ENCODE measurements at regions not wholly inside any gene's neighbourhood (a gene's known extent, or its start where the extent isn't known, plus 50 kb on each side); places are given as distances from the start of the nearest gene placed in this dataset.

DNA sequence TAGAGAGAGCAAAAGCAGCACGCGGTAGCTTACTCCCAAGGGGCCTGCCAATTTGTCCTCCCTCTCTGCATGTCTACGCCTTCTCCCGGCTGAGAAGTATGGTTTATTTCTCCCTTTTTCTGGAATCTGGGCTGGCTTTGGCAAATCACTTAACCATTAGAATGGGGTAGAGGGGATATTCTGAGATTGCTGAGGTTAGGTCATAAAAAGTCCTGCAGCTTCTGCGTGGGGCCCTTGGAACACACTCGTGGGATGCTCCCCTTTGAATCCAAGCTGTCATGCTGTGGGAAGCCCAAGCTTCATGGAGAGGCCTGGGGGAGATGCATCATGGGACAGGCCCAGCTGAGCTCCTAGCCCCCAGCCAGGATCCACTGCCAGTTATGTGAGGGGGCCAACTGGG is 403.6 kb upstream of the MAF start:
- Histone ChIP-seq H3K27ac (ENCODE audit: low read length) (no peak overlapping the region), H3K36me3 (ENCODE audit: control insufficient read depth in 1 of 2, insufficient read depth in 2 of 2, low read length in 2 of 2) (no peaks in the 10 kb centered on the region), H3K4me3 (ENCODE audit: low read depth in 1 of 2, low read length in 2 of 2) (no peak overlapping the region), H3K4me1 (ENCODE audit: control insufficient read depth in 1 of 2, insufficient read depth in 2 of 2, low read length in 2 of 2) (peaks cover 0 to 17% of the 10 kb centered on the region in 2 donors), H3K9me3 (ENCODE audit: control insufficient read depth in 1 of 2, low read length in 2 of 2) (peaks cover 0 to 5% of the 10 kb centered on the region in 2 donors), H3K27me3 (ENCODE audit: low read depth, low read length) (no peaks in the 10 kb centered on the region)

DNA sequence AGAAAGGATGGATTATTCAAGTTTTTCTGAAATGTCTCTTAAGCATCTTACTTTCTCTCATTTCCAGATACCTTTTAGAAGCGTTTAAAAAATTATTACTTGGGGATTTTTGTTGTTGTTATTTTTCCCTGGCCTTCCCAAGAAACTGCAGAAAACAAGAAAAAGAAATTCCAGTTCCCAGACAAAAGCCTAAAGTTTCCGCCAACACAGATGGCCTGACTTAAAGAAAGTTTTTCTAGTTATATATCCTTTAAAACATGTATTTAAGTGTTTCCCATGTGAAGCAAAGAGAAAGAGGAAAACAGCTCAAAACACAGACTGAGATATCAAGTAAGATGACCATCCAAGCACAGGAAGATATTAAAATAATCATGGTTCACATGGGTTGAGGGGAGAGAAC is 401.7 kb upstream of the MAF start:
- no peak overlapping the region for H3K27ac ChIP-seq (ENCODE audit: low read length)
- H3K36me3 ChIP-seq (ENCODE audit: control insufficient read depth in 1 of 2, insufficient read depth in 2 of 2, low read length in 2 of 2), result no peaks in the 10 kb centered on the region
- no peak overlapping the region for H3K4me3 ChIP-seq (ENCODE audit: low read depth in 1 of 2, low read length in 2 of 2)
- no peaks in the 10 kb centered on the region for H3K27me3 ChIP-seq (ENCODE audit: low read depth, low read length)
- H3K4me1 ChIP-seq (ENCODE audit: control insufficient read depth in 1 of 2, insufficient read depth in 2 of 2, low read length in 2 of 2), result peaks cover 0 to 12% of the 10 kb centered on the region in 2 donors
- H3K9me3 ChIP-seq (ENCODE audit: control insufficient read depth in 1 of 2, low read length in 2 of 2), result peaks cover 0 to 5% of the 10 kb centered on the region in 2 donors

DNA sequence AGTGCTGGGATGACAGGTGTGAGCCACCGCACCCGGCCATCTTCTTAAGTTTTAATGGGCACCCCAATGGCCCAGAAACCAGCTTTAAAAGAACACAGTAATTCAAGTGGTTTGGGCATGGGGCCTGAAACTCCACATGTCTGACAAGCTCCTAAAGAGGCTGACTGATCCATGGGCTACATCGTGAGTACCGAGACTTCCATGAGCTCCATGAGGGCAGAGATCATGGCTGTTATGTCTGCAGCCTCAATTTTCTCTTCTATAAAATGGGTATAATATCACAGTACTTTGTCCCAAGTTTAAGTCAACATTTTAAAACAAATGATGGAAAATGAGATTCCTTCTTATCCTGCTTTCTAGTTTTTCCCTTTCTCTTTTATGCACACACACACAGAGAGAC is 397.6 kb upstream of the MAF start:
- H3K9me3 ChIP-seq (ENCODE audit: control insufficient read depth in 1 of 2, low read length in 2 of 2), result no peaks in the 10 kb centered on the region
- no peak overlapping the region for H3K27ac ChIP-seq (ENCODE audit: low read length)
- H3K27me3 ChIP-seq (ENCODE audit: low read depth, low read length), result no peaks in the 10 kb centered on the region
- H3K4me1 ChIP-seq (ENCODE audit: control insufficient read depth in 1 of 2, insufficient read depth in 2 of 2, low read length in 2 of 2), result no peaks in the 10 kb centered on the region
- H3K4me3 ChIP-seq (ENCODE audit: low read depth in 1 of 2, low read length in 2 of 2), result no peak overlapping the region
- no peaks in the 10 kb centered on the region for H3K36me3 ChIP-seq (ENCODE audit: control insufficient read depth in 1 of 2, insufficient read depth in 2 of 2, low read length in 2 of 2)

DNA sequence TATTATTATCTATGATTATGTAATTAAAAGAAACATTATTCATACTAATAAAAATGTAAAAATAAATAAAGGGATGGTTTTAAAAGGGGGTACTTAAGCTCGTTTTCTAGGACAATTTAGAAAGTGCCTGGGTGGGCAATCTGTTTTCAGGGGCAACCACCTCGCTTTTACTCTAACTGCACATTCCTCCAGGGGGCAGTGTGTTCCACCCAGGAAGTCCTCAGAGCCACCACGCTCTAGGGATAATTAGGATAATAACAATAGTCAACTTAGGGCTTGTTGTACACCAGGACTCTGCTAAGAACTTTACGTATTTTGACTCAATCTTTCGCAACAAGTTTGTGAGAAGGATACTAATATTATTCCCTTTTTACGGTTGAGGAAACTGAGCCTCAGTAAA is 396.7 kb upstream of the MAF start:
- no peaks in the 10 kb centered on the region for H3K36me3 ChIP-seq (ENCODE audit: control insufficient read depth in 1 of 2, insufficient read depth in 2 of 2, low read length in 2 of 2)
- no peak overlapping the region for H3K27ac ChIP-seq (ENCODE audit: low read length)
- no peak overlapping the region for H3K4me3 ChIP-seq (ENCODE audit: low read depth in 1 of 2, low read length in 2 of 2)
- no peaks in the 10 kb centered on the region for H3K27me3 ChIP-seq (ENCODE audit: low read depth, low read length)
- H3K9me3 ChIP-seq (ENCODE audit: control insufficient read depth in 1 of 2, low read length in 2 of 2), result no peaks in the 10 kb centered on the region
- no peaks in the 10 kb centered on the region for H3K4me1 ChIP-seq (ENCODE audit: control insufficient read depth in 1 of 2, insufficient read depth in 2 of 2, low read length in 2 of 2)

DNA sequence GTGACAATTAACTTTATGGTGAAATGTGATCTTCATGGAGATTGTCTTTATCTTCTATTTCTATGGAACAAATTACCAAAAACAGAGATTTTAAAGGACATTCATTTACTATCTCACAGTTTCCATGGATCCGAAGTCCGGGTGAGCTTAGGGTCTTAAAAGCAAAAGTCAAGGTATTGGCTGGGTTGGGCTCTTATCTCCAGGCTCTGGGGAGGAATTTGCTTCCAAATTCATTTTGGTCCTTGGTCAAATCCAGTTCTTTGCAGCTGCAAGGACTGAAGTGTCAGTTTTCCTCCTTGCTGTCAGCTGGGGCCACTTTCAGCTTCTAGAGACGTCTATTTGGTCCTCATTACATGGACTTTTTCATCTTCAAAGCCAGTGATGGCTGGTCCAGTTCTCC is 395.8 kb upstream of the MAF start:
- Histone ChIP-seq H3K36me3 (ENCODE audit: control insufficient read depth in 1 of 2, insufficient read depth in 2 of 2, low read length in 2 of 2) (no peaks in the 10 kb centered on the region), H3K4me3 (ENCODE audit: low read depth in 1 of 2, low read length in 2 of 2) (no peak overlapping the region), H3K9me3 (ENCODE audit: control insufficient read depth in 1 of 2, low read length in 2 of 2) (no peaks in the 10 kb centered on the region), H3K27me3 (ENCODE audit: low read depth, low read length) (no peaks in the 10 kb centered on the region), H3K27ac (ENCODE audit: low read length) (no peak overlapping the region), H3K4me1 (ENCODE audit: control insufficient read depth in 1 of 2, insufficient read depth in 2 of 2, low read length in 2 of 2) (no peaks in the 10 kb centered on the region)

DNA sequence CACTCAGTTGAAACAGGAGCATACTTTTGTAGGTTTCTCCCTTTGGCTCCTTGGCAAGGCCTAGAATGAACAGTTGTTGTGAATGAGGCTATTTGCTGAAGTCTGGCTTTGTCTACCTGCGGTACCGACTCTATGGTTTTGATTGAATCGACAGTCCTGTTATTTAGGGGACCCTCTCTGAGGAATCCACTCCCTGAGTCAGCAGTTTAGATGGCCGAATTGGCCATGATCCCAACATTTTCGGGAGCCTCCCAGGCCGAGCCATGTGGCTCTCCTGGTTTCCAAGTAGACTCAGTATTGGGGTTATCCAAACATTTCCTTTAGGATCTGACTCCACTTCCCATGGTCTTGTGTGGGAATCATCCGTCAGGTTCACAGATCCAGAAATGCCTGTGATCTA is 394.8 kb upstream of the MAF start:
- no peaks in the 10 kb centered on the region for H3K36me3 ChIP-seq (ENCODE audit: control insufficient read depth in 1 of 2, insufficient read depth in 2 of 2, low read length in 2 of 2)
- H3K4me1 ChIP-seq (ENCODE audit: control insufficient read depth in 1 of 2, insufficient read depth in 2 of 2, low read length in 2 of 2), result no peaks in the 10 kb centered on the region
- H3K4me3 ChIP-seq (ENCODE audit: low read depth in 1 of 2, low read length in 2 of 2), result no peak overlapping the region
- H3K27ac ChIP-seq (ENCODE audit: low read length), result no peak overlapping the region
- no peaks in the 10 kb centered on the region for H3K9me3 ChIP-seq (ENCODE audit: control insufficient read depth in 1 of 2, low read length in 2 of 2)
- no peaks in the 10 kb centered on the region for H3K27me3 ChIP-seq (ENCODE audit: low read depth, low read length)

DNA sequence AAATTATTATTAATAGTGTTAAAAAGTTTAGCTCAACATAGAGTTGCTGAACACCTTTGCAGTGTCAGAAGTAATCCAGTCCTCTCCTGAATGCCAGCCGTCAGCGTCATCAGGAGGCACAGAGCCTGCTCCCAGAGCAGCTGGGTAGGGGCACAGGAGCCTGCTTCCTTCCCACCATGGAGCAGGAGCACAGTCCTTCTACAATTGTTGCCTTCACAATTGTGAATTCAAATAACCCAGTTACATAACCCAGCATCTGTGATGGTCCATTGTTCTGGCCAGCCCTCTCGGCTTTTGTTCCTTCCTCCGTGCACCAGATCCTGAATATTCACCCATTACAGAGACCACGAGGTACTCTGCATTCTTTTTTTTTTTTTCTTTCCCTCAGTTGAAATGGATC is 393.9 kb upstream of the MAF start:
- Histone ChIP-seq H3K9me3 (ENCODE audit: control insufficient read depth in 1 of 2, low read length in 2 of 2) (no peaks in the 10 kb centered on the region), H3K4me1 (ENCODE audit: control insufficient read depth in 1 of 2, insufficient read depth in 2 of 2, low read length in 2 of 2) (no peaks in the 10 kb centered on the region), H3K4me3 (ENCODE audit: low read depth in 1 of 2, low read length in 2 of 2) (no peak overlapping the region), H3K27me3 (ENCODE audit: low read depth, low read length) (no peaks in the 10 kb centered on the region), H3K27ac (ENCODE audit: low read length) (no peak overlapping the region), H3K36me3 (ENCODE audit: control insufficient read depth in 1 of 2, insufficient read depth in 2 of 2, low read length in 2 of 2) (no peaks in the 10 kb centered on the region)

DNA sequence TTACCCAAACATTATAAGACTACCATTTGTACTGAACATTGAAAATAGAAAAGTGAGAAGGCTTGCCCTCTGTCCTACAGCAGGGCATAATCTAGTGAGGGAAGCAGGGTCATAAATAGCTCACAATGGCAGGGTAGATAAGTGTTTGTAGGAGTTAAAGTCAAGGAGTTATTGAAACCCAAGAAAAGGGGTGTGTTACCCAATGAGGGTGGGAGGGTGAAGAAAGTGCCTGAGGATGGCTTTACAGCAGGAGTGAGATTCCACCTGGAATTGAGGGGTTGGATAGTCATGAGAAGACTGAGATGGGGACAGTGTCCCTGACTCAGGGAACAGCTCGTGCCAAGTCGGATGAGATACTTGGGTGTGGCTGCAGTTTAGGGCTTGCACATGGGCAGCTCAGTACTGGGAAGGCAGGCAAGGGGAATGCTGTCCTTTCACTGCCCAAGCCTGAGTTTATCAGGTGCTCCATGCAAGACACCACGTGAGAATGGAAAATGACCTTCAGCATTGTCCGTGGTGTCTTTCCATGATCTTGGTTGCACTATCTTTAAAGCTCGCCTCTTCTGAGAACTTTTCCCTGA is 393.2 kb upstream of the MAF start:
- H3K4me3 ChIP-seq (ENCODE audit: low read depth in 1 of 2, low read length in 2 of 2), result no peak overlapping the region
- no peak overlapping the region for H3K27ac ChIP-seq (ENCODE audit: low read length)
- H3K36me3 ChIP-seq (ENCODE audit: control insufficient read depth in 1 of 2, insufficient read depth in 2 of 2, low read length in 2 of 2), result no peaks in the 10 kb centered on the region
- no peaks in the 10 kb centered on the region for H3K9me3 ChIP-seq (ENCODE audit: control insufficient read depth in 1 of 2, low read length in 2 of 2)
- H3K27me3 ChIP-seq (ENCODE audit: low read depth, low read length), result no peaks in the 10 kb centered on the region
- no peaks in the 10 kb centered on the region for H3K4me1 ChIP-seq (ENCODE audit: control insufficient read depth in 1 of 2, insufficient read depth in 2 of 2, low read length in 2 of 2)

DNA sequence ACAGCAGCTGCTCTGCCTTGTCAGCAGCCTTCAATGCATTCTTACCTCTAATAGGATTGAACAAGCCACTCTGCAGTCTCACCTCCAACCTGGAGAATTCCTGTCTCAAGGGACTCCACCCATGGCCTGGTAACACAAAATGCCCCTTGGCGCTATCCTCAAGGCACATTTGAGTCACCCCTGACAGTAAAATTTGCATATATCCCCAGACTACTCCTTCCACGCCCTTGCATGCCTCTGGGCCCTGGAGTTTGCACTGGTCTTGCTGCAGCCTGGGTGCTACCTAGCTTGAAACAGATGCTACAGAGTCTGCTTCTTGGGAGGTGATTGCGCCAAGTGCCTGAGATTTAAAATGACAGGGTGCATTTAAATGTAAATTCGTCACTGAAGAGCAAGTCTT is 391.4 kb upstream of the MAF start:
- H3K27ac ChIP-seq (ENCODE audit: low read length), result no peak overlapping the region
- no peaks in the 10 kb centered on the region for H3K36me3 ChIP-seq (ENCODE audit: control insufficient read depth in 1 of 2, insufficient read depth in 2 of 2, low read length in 2 of 2)
- H3K9me3 ChIP-seq (ENCODE audit: control insufficient read depth in 1 of 2, low read length in 2 of 2), result no peaks in the 10 kb centered on the region
- no peaks in the 10 kb centered on the region for H3K4me1 ChIP-seq (ENCODE audit: control insufficient read depth in 1 of 2, insufficient read depth in 2 of 2, low read length in 2 of 2)
- no peak overlapping the region for H3K4me3 ChIP-seq (ENCODE audit: low read depth in 1 of 2, low read length in 2 of 2)
- no peaks in the 10 kb centered on the region for H3K27me3 ChIP-seq (ENCODE audit: low read depth, low read length)

DNA sequence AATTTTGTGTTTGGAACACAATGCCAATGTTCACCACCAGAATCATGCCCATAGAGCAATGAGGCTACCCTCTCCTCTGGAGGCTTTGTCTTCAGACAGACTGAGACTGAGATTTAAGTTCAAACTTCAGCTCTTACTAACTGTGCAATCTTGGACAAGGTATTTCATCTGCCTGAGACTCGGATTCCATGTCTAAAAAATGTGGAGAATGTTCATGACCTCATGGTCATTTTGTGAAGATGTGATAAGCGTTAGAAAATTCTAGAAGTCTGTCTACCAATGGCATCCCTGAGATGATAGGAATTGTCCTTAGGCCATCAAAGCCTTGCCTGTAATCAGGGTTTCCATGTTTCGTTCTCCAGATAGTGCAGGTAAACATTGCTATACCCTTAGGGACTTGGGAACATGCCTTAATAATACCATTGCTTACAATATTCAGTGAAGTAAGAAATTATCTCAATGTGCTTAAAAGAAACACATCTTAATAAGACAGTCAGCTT is 388.2 kb upstream of the MAF start:
- Histone ChIP-seq H3K9me3 (ENCODE audit: control insufficient read depth in 1 of 2, low read length in 2 of 2) (no peaks in the 10 kb centered on the region), H3K27me3 (ENCODE audit: low read depth, low read length) (no peaks in the 10 kb centered on the region), H3K4me1 (ENCODE audit: control insufficient read depth in 1 of 2, insufficient read depth in 2 of 2, low read length in 2 of 2) (no peaks in the 10 kb centered on the region), H3K27ac (ENCODE audit: low read length) (no peak overlapping the region), H3K36me3 (ENCODE audit: control insufficient read depth in 1 of 2, insufficient read depth in 2 of 2, low read length in 2 of 2) (no peaks in the 10 kb centered on the region), H3K4me3 (ENCODE audit: low read depth in 1 of 2, low read length in 2 of 2) (no peak overlapping the region)

DNA sequence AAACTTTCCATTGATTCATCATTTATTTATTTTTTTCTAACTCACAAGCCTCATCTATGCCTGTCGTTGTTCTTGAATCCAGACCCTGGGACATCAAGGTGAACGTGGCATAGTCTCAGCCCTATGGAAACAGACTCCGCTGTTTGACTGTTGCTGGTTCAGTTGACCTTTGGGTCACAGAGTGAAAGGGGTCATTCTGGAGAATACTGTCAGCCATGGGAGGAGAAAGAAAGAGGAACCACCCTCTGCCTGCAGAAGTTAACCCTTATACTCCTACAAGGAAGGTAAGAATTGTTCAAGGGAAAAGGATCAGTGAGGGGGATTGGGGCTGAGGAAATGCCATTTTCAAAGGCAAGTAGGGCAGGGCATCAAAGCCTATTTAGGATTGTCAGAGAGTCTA is 387.6 kb upstream of the MAF start:
- H3K4me3 ChIP-seq (ENCODE audit: low read depth in 1 of 2, low read length in 2 of 2), result no peak overlapping the region
- H3K27me3 ChIP-seq (ENCODE audit: low read depth, low read length), result no peaks in the 10 kb centered on the region
- no peaks in the 10 kb centered on the region for H3K9me3 ChIP-seq (ENCODE audit: control insufficient read depth in 1 of 2, low read length in 2 of 2)
- no peaks in the 10 kb centered on the region for H3K36me3 ChIP-seq (ENCODE audit: control insufficient read depth in 1 of 2, insufficient read depth in 2 of 2, low read length in 2 of 2)
- no peak overlapping the region for H3K27ac ChIP-seq (ENCODE audit: low read length)
- H3K4me1 ChIP-seq (ENCODE audit: control insufficient read depth in 1 of 2, insufficient read depth in 2 of 2, low read length in 2 of 2), result no peaks in the 10 kb centered on the region

DNA sequence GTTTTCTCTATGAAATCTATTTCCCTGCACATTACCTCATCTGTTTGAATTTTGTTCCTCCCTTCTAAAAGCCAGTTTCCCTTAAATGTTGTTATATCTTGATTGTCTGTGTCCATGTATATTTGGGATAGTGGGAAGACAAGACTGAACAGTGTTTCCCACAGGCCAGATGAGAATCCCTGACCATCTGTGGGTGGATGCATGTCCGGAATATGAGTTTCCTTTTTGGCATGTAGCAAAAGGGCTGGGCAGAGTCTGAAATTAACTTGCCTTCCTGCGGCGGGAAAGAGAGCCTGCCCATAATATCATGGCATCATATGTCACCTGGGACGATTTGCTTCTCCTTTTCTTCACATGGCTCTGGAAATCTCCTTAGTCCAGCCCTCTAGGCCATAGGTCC is 385.8 kb upstream of the MAF start:
- Histone ChIP-seq H3K9me3 (ENCODE audit: control insufficient read depth in 1 of 2, low read length in 2 of 2) (no peaks in the 10 kb centered on the region), H3K27me3 (ENCODE audit: low read depth, low read length) (no peaks in the 10 kb centered on the region), H3K4me1 (ENCODE audit: control insufficient read depth in 1 of 2, insufficient read depth in 2 of 2, low read length in 2 of 2) (no peaks in the 10 kb centered on the region), H3K4me3 (ENCODE audit: low read depth in 1 of 2, low read length in 2 of 2) (no peak overlapping the region), H3K36me3 (ENCODE audit: control insufficient read depth in 1 of 2, insufficient read depth in 2 of 2, low read length in 2 of 2) (no peaks in the 10 kb centered on the region), H3K27ac (ENCODE audit: low read length) (no peak overlapping the region)

Data from muscle layer of duodenum (tissue), 2 donors.